K562 (cell line): ENCODE measurements at regions not wholly inside any gene's neighbourhood (a gene's known extent, or its start where the extent isn't known, plus 50 kb on each side); places are given as distances from the start of the nearest gene placed in this dataset.

Source experiments
- ATF6 ChIP-seq: sonication (generic); formaldehyde crosslinking; IDR thresholded peaks from 2 replicates; pipeline ENCODE4 v1.4.0; 2020; ENCODE audit warnings: mild to moderate bottlenecking, missing genetic modification reagents
- CREBBP ChIP-seq: IDR thresholded peaks from one replicate; pipeline ENCODE4 v1.6.1; 2012; ENCODE audit warnings: low read depth, mild to moderate bottlenecking, control low read depth, inconsistent platforms, low read length

DNA sequence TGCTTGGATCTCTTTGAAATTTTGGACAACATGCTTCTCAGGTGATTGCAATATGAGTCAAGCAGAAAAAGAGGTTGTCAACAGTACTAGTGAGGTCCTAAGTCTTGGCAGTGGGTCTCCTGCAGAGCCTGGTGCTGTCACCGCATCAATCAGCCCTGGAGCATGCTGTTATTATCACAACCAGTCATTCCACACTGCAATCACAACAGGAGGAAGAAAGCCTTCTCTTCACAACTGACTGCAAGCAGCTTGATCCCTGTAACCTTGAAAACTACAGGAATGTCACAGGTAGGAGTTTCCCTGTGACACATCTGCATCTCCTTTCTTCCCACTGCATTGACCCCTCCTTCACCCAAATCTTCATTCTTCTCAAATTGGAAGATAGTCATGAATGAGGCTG, 451.1 kb upstream of the ATP11B start:
- TF ChIP-seq ATF6 (CRISPR knock-in tag), result no peak
- TF ChIP-seq CREBBP, result no peak
